SK-N-MC (cell line): ENCODE measurements at regions not wholly inside any gene's neighbourhood (a gene's known extent, or its start where the extent isn't known, plus 50 kb on each side); places are given as distances from the start of the nearest gene placed in this dataset.

Experiments used
- EZH2 ChIP-seq: fragments of 200-600 bp; sonication (generic); IDR thresholded peaks from one replicate; pipeline ENCODE4 v1.6.1; 2017; ENCODE audit warnings: antibody characterized with exemption
- POLR2AphosphoS5 ChIP-seq: IDR thresholded peaks from 2 replicates; pipeline ENCODE4 v1.6.1; 2012; ENCODE audit warnings: mild to moderate bottlenecking, low read depth, low read length, borderline replicate concordance

GRCh38 chr10:131584287-131584686, 272.8 kb upstream of the TCERG1L start:
- TF ChIP-seq EZH2 (no peak), POLR2AphosphoS5 (no peak)
